ENCODE measurements at regions not wholly inside any gene's neighbourhood (a gene's known extent, or its start where the extent isn't known, plus 50 kb on each side); places are given as distances from the start of the nearest gene placed in this dataset.

GRCh38 chr4:107215222-107215621 is 179.1 kb upstream of the DKK2 start:
- TF ChIP-seq CTCF (IDR thresholded peaks at IDR 0.05; ENCODE audit: extremely low read depth in 1 of 2, insufficient read depth in 1 of 2, low read depth in 1 of 2, low read length in 2 of 2) (no peak), POLR2A (IDR thresholded peaks at IDR 0.05; ENCODE audit: low read depth, low read length) (no peak)
